Coronary artery (tissue), 2 donors: ENCODE measurements at regions not wholly inside any gene's neighbourhood (a gene's known extent, or its start where the extent isn't known, plus 50 kb on each side); places are given as distances from the start of the nearest gene placed in this dataset.

Experiments
- DNase-seq: peaks from one replicate; pipeline ENCODE4 v3.0.0-alpha.2; 2017; ENCODE audit warnings: low spot score
- H3K27ac ChIP-seq, 2 donors: fragments of 200-600 bp; sonication (generic); one replicate each; pipeline ENCODE4 v1.5.1; 2016 to 2019
- H3K4me3 ChIP-seq: fragments of 200-600 bp; sonication (generic); 2 replicates; pipeline ENCODE4 v1.5.1; 2016; ENCODE audit warnings: mild to moderate bottlenecking, moderate library complexity
- TF ChIP-seq, protein P1 (sequence below): fragments of 200-600 bp; sonication (generic); IDR thresholded peaks from one replicate; pipeline ENCODE4 v1.5.1; 2019; ENCODE audit warnings: antibody characterized with exemption

DNA sequence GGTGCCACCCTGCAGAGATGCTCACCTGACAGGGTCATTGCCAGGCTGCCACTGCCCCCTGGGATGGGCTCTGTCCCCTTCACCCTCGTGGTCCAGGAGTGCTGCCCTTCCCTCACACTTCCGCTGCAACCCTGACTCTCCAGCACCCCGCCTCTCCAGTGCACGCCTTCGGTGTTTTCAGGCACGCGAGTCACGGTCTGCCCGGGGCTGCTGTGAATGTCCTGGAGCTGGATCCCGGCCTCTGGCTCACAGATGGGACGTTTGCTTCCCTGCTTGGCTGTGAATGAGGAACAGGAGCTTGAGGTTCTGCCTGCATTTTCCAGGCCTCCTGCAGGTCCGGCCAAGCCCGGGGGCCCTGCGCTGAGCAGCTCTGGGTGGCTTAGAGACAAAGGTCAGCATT, 343.4 kb downstream of the SMOC2 start:
- Histone ChIP-seq H3K4me3 (no peak overlapping the region), H3K27ac (no peak overlapping the region)
- DNase-seq = no peak
- TF ChIP-seq, protein P1, sequence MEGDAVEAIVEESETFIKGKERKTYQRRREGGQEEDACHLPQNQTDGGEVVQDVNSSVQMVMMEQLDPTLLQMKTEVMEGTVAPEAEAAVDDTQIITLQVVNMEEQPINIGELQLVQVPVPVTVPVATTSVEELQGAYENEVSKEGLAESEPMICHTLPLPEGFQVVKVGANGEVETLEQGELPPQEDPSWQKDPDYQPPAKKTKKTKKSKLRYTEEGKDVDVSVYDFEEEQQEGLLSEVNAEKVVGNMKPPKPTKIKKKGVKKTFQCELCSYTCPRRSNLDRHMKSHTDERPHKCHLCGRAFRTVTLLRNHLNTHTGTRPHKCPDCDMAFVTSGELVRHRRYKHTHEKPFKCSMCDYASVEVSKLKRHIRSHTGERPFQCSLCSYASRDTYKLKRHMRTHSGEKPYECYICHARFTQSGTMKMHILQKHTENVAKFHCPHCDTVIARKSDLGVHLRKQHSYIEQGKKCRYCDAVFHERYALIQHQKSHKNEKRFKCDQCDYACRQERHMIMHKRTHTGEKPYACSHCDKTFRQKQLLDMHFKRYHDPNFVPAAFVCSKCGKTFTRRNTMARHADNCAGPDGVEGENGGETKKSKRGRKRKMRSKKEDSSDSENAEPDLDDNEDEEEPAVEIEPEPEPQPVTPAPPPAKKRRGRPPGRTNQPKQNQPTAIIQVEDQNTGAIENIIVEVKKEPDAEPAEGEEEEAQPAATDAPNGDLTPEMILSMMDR = no peak

DNA sequence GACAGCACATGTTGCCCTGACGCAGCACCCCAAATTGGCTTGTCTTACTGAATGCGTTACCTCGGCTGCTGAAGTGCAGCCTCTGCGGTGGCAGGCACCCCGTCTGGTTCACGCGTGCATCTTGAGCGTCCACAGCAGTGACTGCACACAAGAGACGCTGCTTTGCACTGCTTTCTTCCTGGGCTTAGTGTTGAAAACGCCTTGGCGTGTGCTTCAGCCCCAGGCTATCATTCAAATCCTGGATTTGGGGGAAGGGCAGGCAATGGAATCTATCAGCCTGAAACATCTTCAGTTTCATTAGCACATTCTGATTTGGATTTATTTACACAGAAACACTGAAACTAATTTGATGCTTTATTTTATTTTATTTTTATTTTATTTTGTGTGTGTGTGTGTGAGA, 342.7 kb downstream of the SMOC2 start:
- H3K27ac ChIP-seq = no peak overlapping the region
- DNase-seq = no peak
- H3K4me3 ChIP-seq = no peak overlapping the region
- TF ChIP-seq, protein P1 = no peak

DNA sequence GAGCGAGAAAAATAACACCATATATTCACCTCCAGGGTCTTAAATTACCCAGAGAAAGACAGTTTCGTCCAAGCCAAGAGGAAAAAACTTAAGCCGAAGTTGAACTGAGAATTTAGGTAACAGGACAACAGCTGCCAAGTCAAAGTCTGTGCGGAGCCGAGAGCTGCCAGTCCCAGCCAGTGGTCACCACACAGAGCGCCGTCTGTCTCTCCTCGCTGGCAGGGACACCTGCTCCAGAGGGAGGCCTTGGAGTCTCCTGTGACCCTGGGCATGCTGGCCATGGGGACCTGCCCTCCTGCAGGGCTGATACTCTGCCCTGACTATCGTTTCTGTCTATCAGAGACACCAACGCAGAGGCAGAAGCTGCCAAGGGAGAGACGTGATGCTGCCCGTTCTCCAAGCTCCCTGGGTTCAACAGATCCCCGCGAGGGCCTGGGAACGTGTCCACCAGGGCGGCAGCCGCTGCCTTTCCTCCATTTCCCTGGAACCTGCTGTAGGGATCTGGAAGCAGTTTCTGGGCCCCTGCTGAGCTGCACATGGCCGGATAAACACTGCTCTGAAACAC, 341.3 kb downstream of the SMOC2 start:
- no peak overlapping the region for H3K27ac ChIP-seq
- TF ChIP-seq, protein P1 = no peak
- DNase-seq = no peak
- H3K4me3 ChIP-seq = no peak overlapping the region

DNA sequence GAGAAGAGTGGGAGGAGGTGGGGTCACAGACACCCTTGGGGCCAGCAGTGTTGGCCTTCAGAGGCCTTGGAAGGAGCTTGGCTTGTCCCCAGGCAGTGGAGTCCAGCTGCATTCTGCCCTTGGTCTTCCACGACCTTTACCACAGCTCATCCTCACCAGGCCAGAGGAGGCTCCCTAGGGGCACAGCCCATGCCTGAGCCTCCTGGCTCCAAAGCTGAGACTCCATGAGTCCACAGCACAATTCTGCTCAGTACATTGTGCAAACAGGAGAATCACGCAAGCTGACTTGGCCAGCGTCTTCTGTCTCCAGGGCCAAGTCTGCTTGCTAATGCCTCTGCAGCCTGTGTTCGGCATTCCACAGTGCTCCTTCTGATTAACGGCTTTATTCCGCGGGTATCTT, 337.2 kb downstream of the SMOC2 start:
- Histone ChIP-seq H3K27ac (no peak overlapping the region), H3K4me3 (no peak overlapping the region)
- TF ChIP-seq, protein P1 = no peak
- DNase-seq = no peak

DNA sequence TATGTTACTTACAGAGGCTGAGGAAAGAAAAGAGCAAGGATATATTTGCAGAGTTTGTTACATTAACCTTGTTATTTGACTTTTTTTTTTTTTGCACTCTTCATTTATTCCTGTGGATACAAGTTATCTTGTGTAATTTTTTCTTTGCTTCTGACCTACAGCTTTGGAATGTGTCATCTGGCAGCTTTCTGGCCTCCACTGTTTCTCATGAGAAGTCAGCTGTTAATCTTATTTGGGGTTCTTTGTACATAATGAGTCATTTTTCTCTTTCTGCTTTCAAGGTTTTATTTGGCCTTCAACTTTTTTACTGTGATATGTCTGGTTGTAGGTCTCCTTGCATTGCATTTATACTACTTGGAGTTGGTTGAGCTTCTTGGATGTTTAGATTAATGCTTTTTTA, 333.4 kb downstream of the SMOC2 start:
- H3K27ac ChIP-seq = no peak overlapping the region
- TF ChIP-seq, protein P1 = no peak
- H3K4me3 ChIP-seq = no peak overlapping the region
- no peak for DNase-seq

DNA sequence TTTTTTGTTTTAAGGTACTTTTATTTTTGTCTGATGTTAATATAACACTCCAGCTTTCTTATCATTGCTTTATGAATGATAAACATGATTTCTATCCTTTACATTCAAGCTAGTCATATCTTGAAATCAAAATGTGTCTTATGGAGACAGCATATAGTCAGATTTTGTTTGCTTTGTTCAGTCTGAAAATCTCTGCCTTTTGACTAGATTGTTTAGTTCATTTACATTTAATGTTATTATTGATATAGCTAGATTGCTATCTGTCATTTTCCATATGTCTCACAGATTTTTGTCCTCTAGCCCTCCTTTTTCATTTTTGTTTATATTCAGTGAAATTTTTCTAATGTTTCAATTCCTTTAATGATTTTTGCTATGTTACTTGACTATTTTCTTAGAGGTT, 332.8 kb downstream of the SMOC2 start:
- Histone ChIP-seq H3K4me3 (no peak overlapping the region), H3K27ac (no peak overlapping the region)
- no peak for DNase-seq
- TF ChIP-seq, protein P1 = no peak

DNA sequence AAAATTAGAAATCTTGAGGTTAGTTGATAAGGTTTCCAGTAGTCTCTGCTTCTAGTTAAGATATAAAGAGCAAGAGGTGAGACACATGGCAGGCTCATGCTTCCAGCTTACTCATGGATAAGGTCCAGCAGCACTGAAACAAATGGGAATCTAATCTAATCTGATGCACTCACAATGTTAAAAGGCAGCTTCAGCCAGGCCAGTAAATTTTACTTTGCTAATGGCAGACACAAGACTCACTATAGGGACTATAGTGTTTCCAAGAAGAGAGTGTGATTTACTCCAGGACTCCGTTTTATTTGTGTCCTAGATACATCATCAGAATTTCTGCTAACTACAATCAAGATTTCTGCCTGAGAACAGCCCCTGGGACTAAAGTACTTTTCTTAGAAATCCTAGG, 324.8 kb downstream of the SMOC2 start:
- DNase-seq = no peak
- Histone ChIP-seq H3K4me3 (no peak overlapping the region), H3K27ac (no peak overlapping the region)
- TF ChIP-seq, protein P1 = no peak
